Inflammatory macrophage (primary cell): ENCODE measurements at regions not wholly inside any gene's neighbourhood (a gene's known extent, or its start where the extent isn't known, plus 50 kb on each side); places are given as distances from the start of the nearest gene placed in this dataset.
"Not testable (repeated sequence)": the region's sequence is repeated elsewhere in the genome, so short reads cannot be mapped to it uniquely, and the experiment has no call there.

ENCODE experiments used
- DNase-seq, 2 donors: peaks; one replicate each; pipeline ENCODE4 v3.0.0-alpha.2; 2020 to 2022

- no peak for DNase-seq
Measured at GRCh38 chr5:163305655-163306054, 131.7 kb upstream of the CCNG1 start.

GRCh38 chr5:163306421-163306820 lies 131.0 kb upstream of the CCNG1 start:
- peak; percentile 25 to 39 for DNase-seq

GRCh38 chr5:163309914-163310313 lies 127.5 kb upstream of the CCNG1 start:
- DNase-seq: peak; percentile 73 to 90

GRCh38 chr5:163310997-163311396 lies 126.4 kb upstream of the CCNG1 start:
- DNase-seq: no peak

- no peak for DNase-seq
Measured at GRCh38 chr5:163312598-163312997, 124.8 kb upstream of the CCNG1 start.

- DNase-seq: not testable (repeated sequence)
Measured at GRCh38 chr5:163313049-163313448, 124.3 kb upstream of the CCNG1 start.

GRCh38 chr5:163316374-163316773 lies 121.0 kb upstream of the CCNG1 start:
- DNase-seq: not testable (repeated sequence)

GRCh38 chr5:163318707-163319106 lies 118.7 kb upstream of the CCNG1 start:
- no peak for DNase-seq

- no peak for DNase-seq
Measured at GRCh38 chr5:163321511-163321910, 115.9 kb upstream of the CCNG1 start.

GRCh38 chr5:163330723-163331668 lies 106.4 kb upstream of the CCNG1 start:
- DNase-seq: peak; percentile 14 to 38

- DNase-seq: not testable (repeated sequence)
Measured at GRCh38 chr5:163336074-163336473, 101.3 kb upstream of the CCNG1 start.

GRCh38 chr5:163339148-163339547 lies 98.2 kb upstream of the CCNG1 start:
- no peak for DNase-seq

- DNase-seq: not testable (repeated sequence)
Measured at GRCh38 chr5:163340378-163340777, 97.0 kb upstream of the CCNG1 start.

- DNase-seq: peak; percentile 68 to 71
Measured at GRCh38 chr5:163342306-163342705, 95.1 kb upstream of the CCNG1 start.

GRCh38 chr5:163345216-163345615 lies 92.2 kb upstream of the CCNG1 start:
- DNase-seq: no peak

GRCh38 chr5:163347671-163348070 lies 89.7 kb upstream of the CCNG1 start:
- peak; percentile 75 to 77 for DNase-seq

GRCh38 chr5:163350083-163350482 lies 87.3 kb upstream of the CCNG1 start:
- peak; percentile 58 to 61 for DNase-seq

GRCh38 chr5:163352531-163352930 lies 84.9 kb upstream of the CCNG1 start:
- DNase-seq: no peak

- not testable (repeated sequence) for DNase-seq
Measured at GRCh38 chr5:163355811-163356210, 81.6 kb upstream of the CCNG1 start.

- DNase-seq: no peak
Measured at GRCh38 chr5:163357636-163358035, 79.8 kb upstream of the CCNG1 start.

GRCh38 chr5:163360656-163361055 lies 76.7 kb upstream of the CCNG1 start:
- DNase-seq: peak; percentile 72 to 73

GRCh38 chr5:163361450-163361849 lies 75.9 kb upstream of the CCNG1 start:
- DNase-seq: no peak

- DNase-seq: no peak
Measured at GRCh38 chr5:163362840-163363371, 74.5 kb upstream of the CCNG1 start.

- no peak for DNase-seq
Measured at GRCh38 chr5:163363389-163363788, 74.0 kb upstream of the CCNG1 start.
